K562 (cell line): ENCODE measurements at regions not wholly inside any gene's neighbourhood (a gene's known extent, or its start where the extent isn't known, plus 50 kb on each side); places are given as distances from the start of the nearest gene placed in this dataset.

ENCODE experiments used
- ATAC-seq: fragments of 200-7000 bp; cut with Tn5 transposase; 3 replicates; pipeline ENCODE4 v1.9.1; 2020; ENCODE audit warnings: moderate library complexity
- BruUV-seq: library from RNA; stranded (reverse); fragments of 400-500 nt; replicated peaks from 2 replicates; lab custom pipeline; 2021; lab: Mats Ljungman, UMichigan
- CTCF ChIA-PET: fragments of 300-600 bp; formaldehyde crosslinking; extraction: SDS; loops from one replicate; lab custom pipeline; 2021; ENCODE audit warnings: low intra/inter-chr PET ratio; lab: Yijun Ruan, JAX
- POLR2A ChIA-PET: fragments of 300-600, 350-650 bp; sonication (Branson Sonifier 250); formaldehyde crosslinking; extraction: SDS; loops from one replicate; lab custom pipeline; 2021; ENCODE audit warnings: antibody characterized with exemption, inconsistent platforms; lab: Yijun Ruan, JAX
- DNase-seq, 4 experiments: peaks; one replicate each; pipeline versions ENCODE4 v3.0.0 to v3.0.0-alpha.2; 2011 to 2018; ENCODE audit warnings: low spot score in 3 of 4, mixed read lengths in 3 of 4; ENCODE audit errors: extremely low read depth in 1 of 4
- FAIRE-seq: peaks from 2 replicates; lab custom pipeline; 2011; peaks lifted over from hg19 to GRCh38; lab: Jason Lieb, UNC
- H2AFZ ChIP-seq: 2 replicates; pipeline ENCODE4 v1.6.0; 2011; ENCODE audit warnings: low read depth, low read length, control low read depth, inconsistent platforms
- H3K27ac ChIP-seq: fragments of 200-600 bp; 3 replicates; pipeline ENCODE4 v1.8.0; 2011; ENCODE audit warnings: low read depth, mild to moderate bottlenecking, control low read depth, inconsistent platforms, low read length, moderate library complexity, mixed read lengths; ENCODE audit errors: extremely low read depth
- H3K27me3 ChIP-seq, 2 experiments: fragments of 300-600 bp in 1 of 2; 2 replicates in 1 of 2; 3 replicates in 1 of 2; pipeline versions ENCODE4 v1.6.0 to v1.8.0; 2011; ENCODE audit warnings: inconsistent platforms in 2 of 2, low read length in 2 of 2, mild to moderate bottlenecking in 1 of 2, mixed read lengths in 1 of 2, moderate library complexity in 1 of 2; ENCODE audit not compliant: control insufficient read depth in 2 of 2, insufficient read depth in 2 of 2
- H3K36me3 ChIP-seq: fragments of 300-600 bp; 3 replicates; pipeline ENCODE4 v1.8.0; 2011; ENCODE audit warnings: mild to moderate bottlenecking, low read length, inconsistent platforms; ENCODE audit not compliant: control insufficient read depth, insufficient read depth
- H3K4me1 ChIP-seq, 2 experiments: fragments of 200-600 bp in 1 of 2; replicated peaks in 1 of 2; 2 replicates in 1 of 2; 3 replicates in 1 of 2; pipeline versions ENCODE4 v1.5.1 to v1.8.0; 2011; ENCODE audit warnings: inconsistent platforms in 2 of 2, low read length in 2 of 2, mild to moderate bottlenecking in 1 of 2, mixed read lengths in 1 of 2, moderate library complexity in 1 of 2; ENCODE audit not compliant: control insufficient read depth in 2 of 2, insufficient read depth in 2 of 2
- H3K4me2 ChIP-seq: 2 replicates; pipeline ENCODE4 v1.6.1; 2011; ENCODE audit warnings: low read length, control low read depth, inconsistent platforms, mixed read lengths; ENCODE audit not compliant: insufficient read depth
- H3K4me3 ChIP-seq: fragments of 200-600 bp; sonication (generic), shearing (Covaris generic); 2 replicates; pipeline ENCODE4 v1.5.1; 2016; ENCODE audit warnings: control low read depth, inconsistent platforms
- H3K79me2 ChIP-seq: fragments of 200-600 bp; 3 replicates; pipeline ENCODE4 v1.8.0; 2011; ENCODE audit warnings: low read length, inconsistent platforms; ENCODE audit not compliant: control insufficient read depth, insufficient read depth
- H3K9ac ChIP-seq, 2 experiments: 2 replicates each; pipeline versions ENCODE4 v1.6.0 to v1.6.1; 2011; ENCODE audit warnings: low read depth in 2 of 2, low read length in 2 of 2, control low read depth in 1 of 2, inconsistent platforms in 1 of 2, mild to moderate bottlenecking in 1 of 2, mixed read lengths in 1 of 2; ENCODE audit not compliant: insufficient read depth in 1 of 2
- H3K9me1 ChIP-seq: one replicate; pipeline ENCODE4 v1.6.0; 2011; ENCODE audit warnings: inconsistent platforms, mild to moderate bottlenecking, low read length, moderate library complexity; ENCODE audit not compliant: control insufficient read depth, insufficient read depth
- H3K9me3 ChIP-seq: replicated peaks from 2 replicates; pipeline ENCODE4 v1.5.1; 2011; ENCODE audit warnings: low read depth, low read length, inconsistent platforms; ENCODE audit not compliant: control insufficient read depth, insufficient read depth
- H4K20me1 ChIP-seq: replicated peaks from 2 replicates; pipeline ENCODE4 v1.6.1; 2011; ENCODE audit warnings: low read length, inconsistent platforms, mixed read lengths; ENCODE audit not compliant: control insufficient read depth, insufficient read depth
- ASH1L ChIP-seq: fragments of 450-650 bp; IDR thresholded peaks from 2 replicates; pipeline ENCODE4 v1.6.1; 2018; ENCODE audit warnings: borderline replicate concordance, mild to moderate bottlenecking, low read depth; ENCODE audit not compliant: partially characterized antibody
- CEBPB ChIP-seq: fragments of 450-650 bp; IDR thresholded peaks from 2 replicates; pipeline ENCODE4 v1.6.1; 2016; ENCODE audit warnings: missing genetic modification characterization, missing compliant biosample characterization
- CGGBP1 ChIP-seq: fragments of 250-450 bp; sonication (Bioruptor Pico); IDR thresholded peaks from 2 replicates; pipeline ENCODE4 v1.9.0; 2021; ENCODE audit warnings: mild to moderate bottlenecking
- ELF2 ChIP-seq: fragments of 250-450 bp; sonication (Bioruptor Pico); IDR thresholded peaks from 2 replicates; pipeline ENCODE4 v1.5.0; 2021; ENCODE audit warnings: mild to moderate bottlenecking
- GMEB1 ChIP-seq: fragments of 250-450 bp; sonication (Bioruptor Pico); IDR thresholded peaks from 2 replicates; pipeline ENCODE4 v1.4.0; 2020; ENCODE audit warnings: mild to moderate bottlenecking
- MEF2D ChIP-seq: conservative IDR thresholded peaks from 2 replicates; pipeline ENCODE4 v1.6.1; 2016; ENCODE audit warnings: low read depth, missing genetic modification characterization, missing compliant biosample characterization
- PML ChIP-seq: IDR thresholded peaks from 2 replicates; pipeline ENCODE4 v1.6.1; 2012; ENCODE audit warnings: low read length, inconsistent platforms
- WGBS: fragments of 100-300 bp; shearing (Covaris generic); methylation state at CpG from one replicate; pipeline ENCODE4 v1.1.6; 2016; ENCODE audit warnings: low coverage, mixed read lengths; ENCODE audit not compliant: insufficient coverage; ENCODE audit errors: missing lambda C conversion rate; 5-methylcytosine and 5-hydroxymethylcytosine counted together
- in situ Hi-C: fragments of 300-500 bp; cut with MboI; formaldehyde crosslinking; loops from 4 replicates; pipeline ENCODE4 v1.15.0; 2018; ENCODE audit warnings: inconsistent platforms, mixed read lengths
- intact Hi-C: fragments of 100-400 bp; cut with micrococcal nuclease; formaldehyde crosslinking; loops from 2 replicates; pipeline ENCODE4 v1.14.2; 2022

GRCh38 chr5:8396246-8396645 is 527.3 kb downstream of the MTRR start:
- H3K9me3 ChIP-seq, result no peaks in the 10 kb centered on the region; the same call in 1 of the 2 replicates
- WGBS, result 0% methylated on average over 1 of the region's 1 CpG
- H3K9ac ChIP-seq, result no peak overlapping the region
- TF ChIP-seq ELF2 (CRISPR knock-in tag) (no peak), MEF2D (no peak), GMEB1 (CRISPR knock-in tag) (no peak), ASH1L (no peak), PML (no peak), CEBPB (tag) (no peak), CGGBP1 (no peak)
- TF ChIP-seq, all 486 proteins: peak for 0
- Histone ChIP-seq H3K9me1 (no peaks in the 10 kb centered on the region), H3K4me2 (no peak overlapping the region), H3K36me3 (no peaks in the 10 kb centered on the region), H3K79me2 (no peaks in the 10 kb centered on the region), H3K4me1 (no peaks in the 10 kb centered on the region), H3K27me3 (no peaks in the 10 kb centered on the region), H3K27ac (no peak overlapping the region), H3K4me3 (no peak overlapping the region), H4K20me1 (no peaks in the 10 kb centered on the region), H2AFZ (no peak overlapping the region)
- no TSS peak for BruUV-seq
- intact Hi-C loops (no loop called here), in situ Hi-C loops (no loop called here)
- FAIRE-seq (no peak), DNase-seq (no peak), ATAC-seq (no peak)
- ChIA-PET CTCF (no interaction called here), POLR2A (no interaction called here)
